ENCODE measurements at regions not wholly inside any gene's neighbourhood (a gene's known extent, or its start where the extent isn't known, plus 50 kb on each side); places are given as distances from the start of the nearest gene placed in this dataset.

DNA sequence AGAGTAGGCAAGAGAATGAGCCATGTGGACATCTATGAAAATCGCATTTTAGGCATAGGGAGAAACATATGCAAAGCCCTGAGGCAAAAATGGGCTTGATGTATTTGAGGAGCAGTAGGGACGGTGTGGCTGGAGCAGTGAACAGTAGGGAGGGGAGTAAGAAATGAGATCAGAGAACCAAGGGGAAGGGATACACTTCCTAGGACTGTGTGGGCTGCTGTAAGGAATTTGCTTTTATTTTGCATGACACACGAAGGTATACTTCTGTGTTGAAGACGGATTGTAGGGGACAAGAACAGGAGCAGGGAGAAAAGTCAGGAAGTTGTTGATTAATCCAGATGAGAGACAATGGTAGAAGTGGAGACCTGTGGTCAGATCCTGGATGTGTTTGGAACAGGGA, 572.1 kb downstream of the JRKL start:
- no peak overlapping the region for H3K9ac ChIP-seq (ENCODE audit: low read depth in 1 of 2, low read length in 2 of 2)
- 54% methylated on average over 4 of the region's 4 CpGs for WGBS
- TF ChIP-seq, protein P1, sequence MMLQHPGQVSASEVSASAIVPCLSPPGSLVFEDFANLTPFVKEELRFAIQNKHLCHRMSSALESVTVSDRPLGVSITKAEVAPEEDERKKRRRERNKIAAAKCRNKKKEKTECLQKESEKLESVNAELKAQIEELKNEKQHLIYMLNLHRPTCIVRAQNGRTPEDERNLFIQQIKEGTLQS (IDR thresholded peaks at IDR 0.05), result no peak
- TF ChIP-seq NR2F2 (IDR thresholded peaks at IDR 0.05), result no peak
- TF ChIP-seq HNF4G (IDR thresholded peaks at IDR 0.05), result no peak
- TF ChIP-seq SP1 (IDR thresholded peaks at IDR 0.05), result no peak
- no peak for TF ChIP-seq EGR1 (IDR thresholded peaks at IDR 0.05; ENCODE audit: low read depth in 2 of 2)
- TF ChIP-seq, protein P2, sequence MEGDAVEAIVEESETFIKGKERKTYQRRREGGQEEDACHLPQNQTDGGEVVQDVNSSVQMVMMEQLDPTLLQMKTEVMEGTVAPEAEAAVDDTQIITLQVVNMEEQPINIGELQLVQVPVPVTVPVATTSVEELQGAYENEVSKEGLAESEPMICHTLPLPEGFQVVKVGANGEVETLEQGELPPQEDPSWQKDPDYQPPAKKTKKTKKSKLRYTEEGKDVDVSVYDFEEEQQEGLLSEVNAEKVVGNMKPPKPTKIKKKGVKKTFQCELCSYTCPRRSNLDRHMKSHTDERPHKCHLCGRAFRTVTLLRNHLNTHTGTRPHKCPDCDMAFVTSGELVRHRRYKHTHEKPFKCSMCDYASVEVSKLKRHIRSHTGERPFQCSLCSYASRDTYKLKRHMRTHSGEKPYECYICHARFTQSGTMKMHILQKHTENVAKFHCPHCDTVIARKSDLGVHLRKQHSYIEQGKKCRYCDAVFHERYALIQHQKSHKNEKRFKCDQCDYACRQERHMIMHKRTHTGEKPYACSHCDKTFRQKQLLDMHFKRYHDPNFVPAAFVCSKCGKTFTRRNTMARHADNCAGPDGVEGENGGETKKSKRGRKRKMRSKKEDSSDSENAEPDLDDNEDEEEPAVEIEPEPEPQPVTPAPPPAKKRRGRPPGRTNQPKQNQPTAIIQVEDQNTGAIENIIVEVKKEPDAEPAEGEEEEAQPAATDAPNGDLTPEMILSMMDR (IDR thresholded peaks at IDR 0.05; ENCODE audit: low read depth, low read length, missing input control), result no peak
- TF ChIP-seq JUND (IDR thresholded peaks at IDR 0.05), result no peak
- TF ChIP-seq, protein P3, sequence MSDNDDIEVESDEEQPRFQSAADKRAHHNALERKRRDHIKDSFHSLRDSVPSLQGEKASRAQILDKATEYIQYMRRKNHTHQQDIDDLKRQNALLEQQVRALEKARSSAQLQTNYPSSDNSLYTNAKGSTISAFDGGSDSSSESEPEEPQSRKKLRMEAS (IDR thresholded peaks at IDR 0.05), result no peak
- TF ChIP-seq, protein P4, sequence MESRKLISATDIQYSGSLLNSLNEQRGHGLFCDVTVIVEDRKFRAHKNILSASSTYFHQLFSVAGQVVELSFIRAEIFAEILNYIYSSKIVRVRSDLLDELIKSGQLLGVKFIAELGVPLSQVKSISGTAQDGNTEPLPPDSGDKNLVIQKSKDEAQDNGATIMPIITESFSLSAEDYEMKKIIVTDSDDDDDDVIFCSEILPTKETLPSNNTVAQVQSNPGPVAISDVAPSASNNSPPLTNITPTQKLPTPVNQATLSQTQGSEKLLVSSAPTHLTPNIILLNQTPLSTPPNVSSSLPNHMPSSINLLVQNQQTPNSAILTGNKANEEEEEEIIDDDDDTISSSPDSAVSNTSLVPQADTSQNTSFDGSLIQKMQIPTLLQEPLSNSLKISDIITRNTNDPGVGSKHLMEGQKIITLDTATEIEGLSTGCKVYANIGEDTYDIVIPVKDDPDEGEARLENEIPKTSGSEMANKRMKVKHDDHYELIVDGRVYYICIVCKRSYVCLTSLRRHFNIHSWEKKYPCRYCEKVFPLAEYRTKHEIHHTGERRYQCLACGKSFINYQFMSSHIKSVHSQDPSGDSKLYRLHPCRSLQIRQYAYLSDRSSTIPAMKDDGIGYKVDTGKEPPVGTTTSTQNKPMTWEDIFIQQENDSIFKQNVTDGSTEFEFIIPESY (IDR thresholded peaks at IDR 0.05), result no peak
- TF ChIP-seq FOXA1 (IDR thresholded peaks at IDR 0.05), result no peak
- TF ChIP-seq HNF4A (conservative IDR thresholded peaks at IDR 0.05), result no peak
- TF ChIP-seq TAF1 (conservative IDR thresholded peaks at IDR 0.05), result no peak
- TF ChIP-seq YY1 (IDR thresholded peaks at IDR 0.05), result no peak
- TF ChIP-seq RAD21 (IDR thresholded peaks at IDR 0.05), result no peak
- TF ChIP-seq GABPA (IDR thresholded peaks at IDR 0.05 in 1 of 2, conservative IDR thresholded peaks at IDR 0.05 in 1 of 2), result no peak
- TF ChIP-seq FOXA2 (IDR thresholded peaks at IDR 0.05), result no peak
- TF ChIP-seq RXRA (IDR thresholded peaks at IDR 0.05), result no peak
- TF ChIP-seq, protein P5, sequence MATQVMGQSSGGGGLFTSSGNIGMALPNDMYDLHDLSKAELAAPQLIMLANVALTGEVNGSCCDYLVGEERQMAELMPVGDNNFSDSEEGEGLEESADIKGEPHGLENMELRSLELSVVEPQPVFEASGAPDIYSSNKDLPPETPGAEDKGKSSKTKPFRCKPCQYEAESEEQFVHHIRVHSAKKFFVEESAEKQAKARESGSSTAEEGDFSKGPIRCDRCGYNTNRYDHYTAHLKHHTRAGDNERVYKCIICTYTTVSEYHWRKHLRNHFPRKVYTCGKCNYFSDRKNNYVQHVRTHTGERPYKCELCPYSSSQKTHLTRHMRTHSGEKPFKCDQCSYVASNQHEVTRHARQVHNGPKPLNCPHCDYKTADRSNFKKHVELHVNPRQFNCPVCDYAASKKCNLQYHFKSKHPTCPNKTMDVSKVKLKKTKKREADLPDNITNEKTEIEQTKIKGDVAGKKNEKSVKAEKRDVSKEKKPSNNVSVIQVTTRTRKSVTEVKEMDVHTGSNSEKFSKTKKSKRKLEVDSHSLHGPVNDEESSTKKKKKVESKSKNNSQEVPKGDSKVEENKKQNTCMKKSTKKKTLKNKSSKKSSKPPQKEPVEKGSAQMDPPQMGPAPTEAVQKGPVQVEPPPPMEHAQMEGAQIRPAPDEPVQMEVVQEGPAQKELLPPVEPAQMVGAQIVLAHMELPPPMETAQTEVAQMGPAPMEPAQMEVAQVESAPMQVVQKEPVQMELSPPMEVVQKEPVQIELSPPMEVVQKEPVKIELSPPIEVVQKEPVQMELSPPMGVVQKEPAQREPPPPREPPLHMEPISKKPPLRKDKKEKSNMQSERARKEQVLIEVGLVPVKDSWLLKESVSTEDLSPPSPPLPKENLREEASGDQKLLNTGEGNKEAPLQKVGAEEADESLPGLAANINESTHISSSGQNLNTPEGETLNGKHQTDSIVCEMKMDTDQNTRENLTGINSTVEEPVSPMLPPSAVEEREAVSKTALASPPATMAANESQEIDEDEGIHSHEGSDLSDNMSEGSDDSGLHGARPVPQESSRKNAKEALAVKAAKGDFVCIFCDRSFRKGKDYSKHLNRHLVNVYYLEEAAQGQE (IDR thresholded peaks at IDR 0.05), result no peak
- H3K4me1 ChIP-seq (ENCODE audit: control insufficient read depth in 4 of 4, insufficient read depth in 4 of 4, low read length in 3 of 4), result no peaks in the 10 kb centered on the region
- no peaks in the 10 kb centered on the region for H3K27me3 ChIP-seq (ENCODE audit: control insufficient read depth in 4 of 4, insufficient read depth in 4 of 4, low read length in 3 of 4)
- H3K4me3 ChIP-seq (ENCODE audit: low read depth in 1 of 3, low read length in 3 of 3), result no peak overlapping the region
- no peak overlapping the region for H3K27ac ChIP-seq (ENCODE audit: low read depth in 1 of 2, low read length in 2 of 2)
- H3K36me3 ChIP-seq (ENCODE audit: control insufficient read depth in 4 of 4, insufficient read depth in 3 of 4, low read depth in 1 of 4, low read length in 3 of 4), result no peaks in the 10 kb centered on the region
- no peak for DNase-seq (ENCODE audit: low spot score)
- H3K9me3 ChIP-seq (ENCODE audit: control insufficient read depth in 4 of 4, low read length in 3 of 4), result no peaks in the 10 kb centered on the region
